PC-3 (cell line): ENCODE measurements at regions not wholly inside any gene's neighbourhood (a gene's known extent, or its start where the extent isn't known, plus 50 kb on each side); places are given as distances from the start of the nearest gene placed in this dataset.

ENCODE experiments used
- ATAC-seq: fragments of 200-7000 bp; cut with Tn5 transposase; 2 replicates; pipeline ENCODE4 v1.9.1; 2020; ENCODE audit warnings: mild to moderate bottlenecking, moderate library complexity
- BruUV-seq: library from RNA; stranded (reverse); fragments of 400-500 nt; replicated peaks from 2 replicates; lab custom pipeline; 2021; lab: Mats Ljungman, UMichigan
- CTCF ChIA-PET: fragments of 300-600 bp; sonication (Branson Sonifier 250); formaldehyde crosslinking; loops from one replicate; lab custom pipeline; 2022; ENCODE audit warnings: antibody characterized with exemption; lab: Charles Lee
- POLR2A ChIA-PET: fragments of 300-600 bp; sonication (Branson Sonifier 250); formaldehyde crosslinking; loops from one replicate; lab custom pipeline; 2022; ENCODE audit warnings: antibody characterized with exemption; ENCODE audit not compliant: unreplicated experiment; lab: Charles Lee
- DNase-seq: peaks from one replicate; pipeline ENCODE4 v3.0.0-alpha.2; 2015
- H2AFZ ChIP-seq: fragments of 300-600 bp; sonication (generic); 2 replicates; pipeline ENCODE4 v1.6.0; 2016; ENCODE audit warnings: antibody characterized with exemption, low read length
- H3F3A ChIP-seq: fragments of 300-600 bp; sonication (generic); one replicate; pipeline ENCODE4 v1.6.0; 2017; ENCODE audit warnings: antibody characterized with exemption, low read length, control low read depth, mild to moderate bottlenecking; ENCODE audit not compliant: unreplicated experiment
- H3K27ac ChIP-seq: fragments of 300-600 bp; sonication (generic); 2 replicates; pipeline ENCODE4 v1.5.1; 2016; ENCODE audit warnings: mild to moderate bottlenecking, low read length
- H3K27me3 ChIP-seq: fragments of 300-600 bp; sonication (generic); 2 replicates; pipeline ENCODE4 v1.6.1; 2016; ENCODE audit warnings: low read length, mixed read lengths
- H3K36me3 ChIP-seq: fragments of 300-600 bp; sonication (generic); 2 replicates; pipeline ENCODE4 v1.6.1; 2016; ENCODE audit warnings: low read depth, mixed run types, low read length, mixed read lengths
- H3K4me1 ChIP-seq: fragments of 300-600 bp; sonication (generic); 2 replicates; pipeline ENCODE4 v1.5.1; 2016; ENCODE audit warnings: low read length; ENCODE audit not compliant: insufficient read depth
- H3K4me2 ChIP-seq: fragments of 300-600 bp; sonication (generic); 2 replicates; pipeline ENCODE4 v1.6.0; 2016; ENCODE audit warnings: low read length
- H3K4me3 ChIP-seq: fragments of 300-600 bp; sonication (generic); 2 replicates; pipeline ENCODE4 v1.5.1; 2016; ENCODE audit warnings: mild to moderate bottlenecking, low read length, mixed read lengths
- H3K79me2 ChIP-seq: fragments of 300-600 bp; sonication (generic); 2 replicates; pipeline ENCODE4 v1.6.1; 2017; ENCODE audit warnings: low read length, mixed read lengths
- H3K9ac ChIP-seq: fragments of 300-600 bp; sonication (generic); 2 replicates; pipeline ENCODE4 v1.6.0; 2016; ENCODE audit warnings: mild to moderate bottlenecking, low read length
- H3K9me2 ChIP-seq: fragments of 300-600 bp; sonication (generic); replicated peaks from 2 replicates; pipeline ENCODE4 v1.6.1; 2016; ENCODE audit warnings: mixed run types, low read length, mixed read lengths
- H3K9me3 ChIP-seq: fragments of 300-600 bp; sonication (generic); 2 replicates; pipeline ENCODE4 v1.6.1; 2016; ENCODE audit warnings: low read length, mixed read lengths
- H4K20me1 ChIP-seq: fragments of 300-600 bp; sonication (generic); 2 replicates; pipeline ENCODE4 v1.6.1; 2016; ENCODE audit warnings: low read length, mixed read lengths
- CTCF ChIP-seq: fragments of 300-600 bp; sonication (generic); conservative IDR thresholded peaks from 2 replicates; pipeline ENCODE4 v1.5.1; 2017; ENCODE audit warnings: antibody characterized with exemption, low read depth, mild to moderate bottlenecking, low read length
- EZH2 ChIP-seq: fragments of 300-600 bp; sonication (generic); IDR thresholded peaks from one replicate; pipeline ENCODE4 v1.6.1; 2017; ENCODE audit warnings: antibody characterized with exemption, mild to moderate bottlenecking, low read length; ENCODE audit not compliant: unreplicated experiment
- EZH2phosphoT487 ChIP-seq: fragments of 300-600 bp; sonication (generic); IDR thresholded peaks from 2 replicates; pipeline ENCODE4 v1.6.1; 2018; ENCODE audit warnings: mild to moderate bottlenecking, antibody characterized with exemption, low read length, borderline replicate concordance
- intact Hi-C: fragments of 100-400 bp; cut with micrococcal nuclease; formaldehyde crosslinking; loops from 2 replicates; pipeline ENCODE4 v1.9.0; 2023

- TF ChIP-seq EZH2phosphoT487 (no peak), EZH2 (no peak), CTCF (no peak)
- Histone ChIP-seq H3F3A (no peaks in the 10 kb centered on the region), H3K36me3 (no peaks in the 10 kb centered on the region), H3K9me3 (no peaks in the 10 kb centered on the region), H3K4me1 (no peaks in the 10 kb centered on the region), H3K9ac (no peak overlapping the region), H3K4me3 (no peak overlapping the region), H2AFZ (no peak overlapping the region), H3K4me2 (no peak overlapping the region), H3K27me3 (peaks cover 39% of the 10 kb centered on the region), H4K20me1 (no peaks in the 10 kb centered on the region), H3K79me2 (no peaks in the 10 kb centered on the region), H3K27ac (no peak overlapping the region), H3K9me2 (no peaks in the 10 kb centered on the region)
- no TSS peak for BruUV-seq
- CTCF ChIA-PET: no interaction called here
- ATAC-seq (no peak), DNase-seq (no peak)
- intact Hi-C loops: no loop called here
- POLR2A ChIA-PET: interaction anchor here (0.9 kb wide), 1 partner anchor 24 kb away, joined by 3 read pairs; no protein-coding TSS in a partner anchor
These were observed 95.7 kb downstream of the VAPA start for GRCh38 chr18:10009321-10010144.

GRCh38 chr18:10010611-10011015 lies 96.8 kb downstream of the VAPA start:
- BruUV-seq: no TSS peak

More at GRCh38 chr18:10010611-10011015, 96.8 kb downstream of the VAPA start:
- POLR2A ChIA-PET: interaction anchor here (0.9 kb wide), 1 partner anchor 23 kb away, joined by 3 read pairs; no protein-coding TSS in a partner anchor
- TF ChIP-seq EZH2phosphoT487 (no peak), EZH2 (no peak), CTCF (no peak)
- no peak overlapping the region for H2AFZ ChIP-seq
- no peaks in the 10 kb centered on the region for H3K36me3 ChIP-seq
- H3K27me3 ChIP-seq: peaks cover 39% of the 10 kb centered on the region
- CTCF ChIA-PET: no interaction called here
- no peak overlapping the region for H3K4me3 ChIP-seq
- H3K27ac ChIP-seq: no peak overlapping the region
- H3K9ac ChIP-seq: no peak overlapping the region
- no peaks in the 10 kb centered on the region for H3K9me2 ChIP-seq
- DNase-seq: peak; percentile 8
- ATAC-seq: no peak
- no peaks in the 10 kb centered on the region for H3K9me3 ChIP-seq
- H3K79me2 ChIP-seq: no peaks in the 10 kb centered on the region
- no peaks in the 10 kb centered on the region for H4K20me1 ChIP-seq
- H3K4me2 ChIP-seq: no peak overlapping the region
- no peaks in the 10 kb centered on the region for H3F3A ChIP-seq
- intact Hi-C loops: no loop called here
- peaks cover 9% of the 10 kb centered on the region; the same call in 1 of the 2 replicates for H3K4me1 ChIP-seq
